PFSK-1 (cell line): ENCODE measurements at regions not wholly inside any gene's neighbourhood (a gene's known extent, or its start where the extent isn't known, plus 50 kb on each side); places are given as distances from the start of the nearest gene placed in this dataset.

ENCODE experiments used
- FOXP2 ChIP-seq: optimal IDR thresholded peaks from 2 replicates; pipeline ENCODE3; 2011; ENCODE audit warnings: borderline replicate concordance, control low read depth, inconsistent platforms; ENCODE audit not compliant: insufficient read depth; ENCODE audit errors: extremely low read length, extremely low read depth
- POLR2AphosphoS5 ChIP-seq: IDR thresholded peaks from 2 replicates; pipeline ENCODE4 v1.6.1; 2012; ENCODE audit warnings: low read depth, mild to moderate bottlenecking, control low read depth, low read length, moderate library complexity
- REST ChIP-seq, 2 experiments: IDR thresholded peaks; 2 replicates each; pipeline versions ENCODE4 v1.6.1 to v1.8.0; 2011 to 2012; ENCODE audit warnings: low read depth in 2 of 2, low read length in 2 of 2, control low read depth in 1 of 2, inconsistent platforms in 1 of 2, mild to moderate bottlenecking in 1 of 2, moderate library complexity in 1 of 2; ENCODE audit not compliant: insufficient read depth in 1 of 2
- SIN3A ChIP-seq: IDR thresholded peaks from 2 replicates; pipeline ENCODE4 v1.6.1; 2012; ENCODE audit warnings: mild to moderate bottlenecking, low read length, moderate library complexity, borderline replicate concordance; ENCODE audit not compliant: insufficient read depth
- TAF1 ChIP-seq: IDR thresholded peaks from 2 replicates; pipeline ENCODE4 v1.6.1; 2012; ENCODE audit warnings: low read length, control low read depth, borderline replicate concordance; ENCODE audit not compliant: insufficient read depth

- TF ChIP-seq FOXP2: no peak
- TF ChIP-seq REST (IDR thresholded peaks at IDR 0.05; ENCODE audit: insufficient read depth in 1 of 2, low read depth in 2 of 2, low read length in 2 of 2): no peak
- no peak for TF ChIP-seq SIN3A
- no peak for TF ChIP-seq TAF1
- no peak for TF ChIP-seq POLR2AphosphoS5
Observed at GRCh38 chr2:181370126-181370525, 87.1 kb upstream of the ITGA4 start.

DNA sequence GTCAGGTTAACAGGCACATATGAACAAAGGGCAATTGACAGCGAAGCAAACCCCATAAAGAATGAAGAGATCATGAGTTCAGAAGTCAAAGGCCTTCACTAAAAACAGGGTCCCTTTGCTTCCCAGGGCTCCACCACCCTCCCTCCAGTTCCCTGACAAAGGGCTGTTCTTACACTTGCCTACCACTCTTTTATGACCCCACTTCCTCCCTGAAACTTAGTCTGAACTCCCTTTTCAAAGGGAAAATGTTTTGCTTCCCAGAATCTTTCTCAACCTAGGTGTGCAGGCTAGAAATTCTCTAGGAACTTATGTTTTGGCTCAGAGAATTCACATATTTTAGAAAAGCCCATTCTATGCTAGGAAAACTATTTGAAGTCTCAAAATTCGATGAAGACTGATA is 86.0 kb upstream of the ITGA4 start:
- no peak for TF ChIP-seq REST (IDR thresholded peaks at IDR 0.05; ENCODE audit: insufficient read depth in 1 of 2, low read depth in 2 of 2, low read length in 2 of 2)
- no peak for TF ChIP-seq SIN3A
- TF ChIP-seq TAF1: no peak
- TF ChIP-seq POLR2AphosphoS5: no peak
- no peak for TF ChIP-seq FOXP2

DNA sequence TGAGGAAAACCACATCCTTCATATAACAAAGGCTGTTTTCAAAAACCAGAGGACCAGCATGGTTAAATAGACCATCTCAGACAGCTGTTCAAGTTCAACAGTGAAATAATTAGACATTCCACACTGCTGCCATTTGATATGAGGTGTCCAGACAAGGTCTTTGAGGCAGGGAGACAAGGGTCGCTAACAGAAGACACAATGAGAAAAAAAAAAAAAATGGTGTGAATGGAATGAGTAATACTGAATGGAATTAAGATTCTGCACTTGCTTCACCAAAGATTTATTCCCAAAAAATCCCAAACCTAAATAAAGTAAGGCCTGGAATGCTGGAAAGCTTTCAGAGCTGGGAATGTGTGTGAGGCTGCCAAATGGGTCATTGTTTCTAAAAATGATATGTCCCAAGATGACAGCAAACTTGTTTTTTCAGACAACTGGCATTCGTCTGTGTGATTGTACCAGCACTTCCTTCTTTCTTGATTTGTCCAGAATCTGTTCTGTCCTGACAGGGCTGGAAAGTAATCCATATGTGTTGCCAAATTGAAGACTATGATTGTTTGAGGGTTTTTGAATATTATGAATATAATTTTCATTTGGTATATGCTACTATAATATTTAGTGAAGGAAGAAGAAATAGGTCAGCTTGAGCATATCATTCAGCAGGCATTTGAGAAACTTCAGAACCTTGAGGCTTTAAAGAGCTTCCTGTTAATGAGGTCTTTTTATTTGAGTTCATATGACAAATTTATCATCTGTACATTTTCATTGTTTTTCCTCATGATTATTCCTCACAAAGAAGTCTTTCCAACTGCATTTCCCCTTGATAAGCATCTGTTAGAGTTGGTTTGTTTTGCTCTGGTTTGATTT is 85.2 kb upstream of the ITGA4 start:
- TF ChIP-seq REST (IDR thresholded peaks at IDR 0.05; ENCODE audit: insufficient read depth in 1 of 2, low read depth in 2 of 2, low read length in 2 of 2) (no peak), SIN3A (no peak), FOXP2 (no peak), POLR2AphosphoS5 (no peak)

- TF ChIP-seq FOXP2 (no peak), POLR2AphosphoS5 (no peak), REST (IDR thresholded peaks at IDR 0.05; ENCODE audit: insufficient read depth in 1 of 2, low read depth in 2 of 2, low read length in 2 of 2) (no peak), SIN3A (no peak), TAF1 (no peak)
Observed at GRCh38 chr2:181372646-181373040, 84.5 kb upstream of the ITGA4 start.
